Bronchial epithelial cell (primary cell): ENCODE measurements at regions not wholly inside any gene's neighbourhood (a gene's known extent, or its start where the extent isn't known, plus 50 kb on each side); places are given as distances from the start of the nearest gene placed in this dataset.
"Not testable (repeated sequence)": the region's sequence is repeated elsewhere in the genome, so short reads cannot be mapped to it uniquely, and the experiment has no call there.

Experiments
- DNase-seq: peaks from one replicate; pipeline ENCODE4 v3.0.0-alpha.2; 2010; ENCODE audit warnings: low read depth
- FAIRE-seq: peaks from 2 replicates; lab custom pipeline; 2011; peaks lifted over from hg19 to GRCh38; lab: Jason Lieb, UNC
- H3K27me3 ChIP-seq: 2 replicates; pipeline ENCODE4 v1.5.1; 2011; ENCODE audit warnings: low read length; ENCODE audit not compliant: control insufficient read depth, insufficient read depth
- H3K36me3 ChIP-seq: 2 replicates; pipeline ENCODE4 v1.5.1; 2011; ENCODE audit warnings: low read length; ENCODE audit not compliant: control insufficient read depth, insufficient read depth
- H3K4me3 ChIP-seq: 2 replicates; pipeline ENCODE4 v1.5.1; 2011; ENCODE audit warnings: mild to moderate bottlenecking, low read depth, low read length, control low read depth
- TF ChIP-seq, protein P1 (sequence below): IDR thresholded peaks from 2 replicates; pipeline ENCODE4 v1.5.1; 2011; ENCODE audit warnings: mild to moderate bottlenecking, moderate library complexity, low read length, control low read depth, inconsistent platforms; ENCODE audit not compliant: insufficient read depth, severe bottlenecking

DNA sequence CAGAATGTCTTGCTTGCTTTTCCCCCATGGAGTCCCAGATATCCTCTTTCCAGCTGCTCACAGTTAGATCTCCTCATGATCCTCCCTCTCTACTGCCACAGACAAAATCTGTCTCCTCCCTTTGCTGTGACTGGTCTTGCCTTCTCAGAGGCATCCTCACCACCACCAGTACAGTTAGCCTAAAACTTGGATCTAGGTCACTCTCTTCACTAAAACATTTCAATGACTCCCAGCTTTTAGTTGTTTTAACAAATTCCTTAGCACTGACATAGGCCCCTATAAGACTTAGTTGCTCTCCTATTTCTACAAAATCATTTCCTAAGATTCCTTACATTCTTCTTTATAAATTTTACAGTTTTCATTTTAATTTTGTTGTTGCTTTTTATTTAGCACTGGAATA is 734.2 kb upstream of the CHAC2 start:
- TF ChIP-seq, protein P1, sequence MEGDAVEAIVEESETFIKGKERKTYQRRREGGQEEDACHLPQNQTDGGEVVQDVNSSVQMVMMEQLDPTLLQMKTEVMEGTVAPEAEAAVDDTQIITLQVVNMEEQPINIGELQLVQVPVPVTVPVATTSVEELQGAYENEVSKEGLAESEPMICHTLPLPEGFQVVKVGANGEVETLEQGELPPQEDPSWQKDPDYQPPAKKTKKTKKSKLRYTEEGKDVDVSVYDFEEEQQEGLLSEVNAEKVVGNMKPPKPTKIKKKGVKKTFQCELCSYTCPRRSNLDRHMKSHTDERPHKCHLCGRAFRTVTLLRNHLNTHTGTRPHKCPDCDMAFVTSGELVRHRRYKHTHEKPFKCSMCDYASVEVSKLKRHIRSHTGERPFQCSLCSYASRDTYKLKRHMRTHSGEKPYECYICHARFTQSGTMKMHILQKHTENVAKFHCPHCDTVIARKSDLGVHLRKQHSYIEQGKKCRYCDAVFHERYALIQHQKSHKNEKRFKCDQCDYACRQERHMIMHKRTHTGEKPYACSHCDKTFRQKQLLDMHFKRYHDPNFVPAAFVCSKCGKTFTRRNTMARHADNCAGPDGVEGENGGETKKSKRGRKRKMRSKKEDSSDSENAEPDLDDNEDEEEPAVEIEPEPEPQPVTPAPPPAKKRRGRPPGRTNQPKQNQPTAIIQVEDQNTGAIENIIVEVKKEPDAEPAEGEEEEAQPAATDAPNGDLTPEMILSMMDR: no peak
- H3K36me3 ChIP-seq: no peaks in the 10 kb centered on the region
- no peak for DNase-seq
- no peak for FAIRE-seq
- no peaks in the 10 kb centered on the region for H3K27me3 ChIP-seq
- no peak overlapping the region for H3K4me3 ChIP-seq

DNA sequence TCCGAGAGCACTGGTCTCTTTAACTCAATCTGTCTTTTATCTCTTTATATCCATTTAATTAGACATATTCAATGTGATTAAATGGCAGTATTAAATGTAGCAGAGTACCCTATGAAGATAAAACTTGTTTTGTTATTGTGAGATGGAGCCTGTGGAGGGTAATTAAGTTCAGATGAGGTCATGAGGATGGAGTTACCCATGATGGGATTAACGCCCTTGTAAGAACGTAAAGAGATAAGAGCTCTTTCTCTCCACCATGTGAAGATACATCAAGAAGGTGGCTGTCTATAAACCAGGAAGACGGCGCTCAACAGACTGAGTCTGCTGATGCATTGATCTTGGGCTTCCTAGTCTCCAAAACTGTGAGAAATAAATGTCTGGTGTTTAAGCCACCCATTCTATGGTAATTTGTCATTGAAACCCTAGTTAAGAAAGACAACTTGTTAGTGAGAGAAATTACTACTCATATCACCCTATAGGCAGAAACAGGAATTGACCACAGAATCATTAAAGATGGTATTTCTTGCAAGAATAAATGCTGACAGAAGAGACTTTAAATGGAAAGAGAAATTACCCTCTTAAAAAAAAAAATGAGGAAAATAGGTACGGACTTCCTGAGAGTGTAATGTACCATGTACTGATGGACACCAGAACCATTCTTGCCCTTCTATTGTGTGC is 738.7 kb upstream of the CHAC2 start:
- H3K4me3 ChIP-seq: no peak overlapping the region
- TF ChIP-seq, protein P1: no peak
- no peak for FAIRE-seq

DNA sequence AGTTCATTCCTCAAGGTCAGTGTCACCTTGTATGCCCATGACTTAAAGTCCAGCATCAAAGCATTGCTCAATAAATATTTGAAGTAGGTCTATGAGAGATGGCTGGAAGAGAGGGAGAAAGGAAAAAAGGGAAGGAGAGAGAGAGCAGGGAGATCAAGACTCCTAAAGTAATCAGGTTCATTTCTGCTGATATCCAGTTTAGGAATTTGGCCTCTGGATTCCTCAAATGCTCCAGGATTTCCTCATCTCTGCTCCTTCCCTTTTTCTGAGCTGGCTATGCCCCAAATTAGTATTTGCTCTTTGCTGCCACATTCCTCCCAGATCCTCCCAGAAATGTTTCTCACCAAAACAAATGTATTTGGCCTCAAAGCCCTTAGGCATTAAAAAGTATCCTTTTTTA is 739.4 kb upstream of the CHAC2 start:
- Histone ChIP-seq H3K4me3 (no peak overlapping the region), H3K27me3 (no peaks in the 10 kb centered on the region), H3K36me3 (no peaks in the 10 kb centered on the region)
- FAIRE-seq (no peak), DNase-seq (peak; percentile 4)
- TF ChIP-seq, protein P1: no peak

More for the DNA sequence above, 738.7 kb upstream of the CHAC2 start:
- Histone ChIP-seq H3K36me3 (no peaks in the 10 kb centered on the region), H3K27me3 (no peaks in the 10 kb centered on the region)
- DNase-seq: no peak

DNA sequence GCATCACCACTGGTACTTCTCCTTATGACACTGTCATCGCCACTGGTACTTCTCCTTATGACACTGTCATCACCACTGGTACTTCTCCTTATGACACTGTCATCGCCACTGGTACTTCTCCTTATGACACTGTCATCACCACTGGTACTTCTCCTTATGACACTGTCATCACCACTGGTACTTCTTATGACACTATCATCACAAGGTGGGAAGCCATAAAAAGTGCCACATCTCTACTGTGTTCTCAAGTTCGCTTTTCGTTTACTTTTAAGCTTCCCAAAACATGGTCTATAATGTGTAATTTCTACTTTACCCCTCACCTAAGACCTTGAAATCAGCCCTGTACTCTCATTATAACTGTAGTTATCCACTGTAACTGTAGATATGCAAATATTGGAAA is 745.4 kb upstream of the CHAC2 start:
- H3K4me3 ChIP-seq, H3K27me3 ChIP-seq, H3K36me3 ChIP-seq, DNase-seq: not testable (repeated sequence)
- peak; percentile 7 for FAIRE-seq

DNA sequence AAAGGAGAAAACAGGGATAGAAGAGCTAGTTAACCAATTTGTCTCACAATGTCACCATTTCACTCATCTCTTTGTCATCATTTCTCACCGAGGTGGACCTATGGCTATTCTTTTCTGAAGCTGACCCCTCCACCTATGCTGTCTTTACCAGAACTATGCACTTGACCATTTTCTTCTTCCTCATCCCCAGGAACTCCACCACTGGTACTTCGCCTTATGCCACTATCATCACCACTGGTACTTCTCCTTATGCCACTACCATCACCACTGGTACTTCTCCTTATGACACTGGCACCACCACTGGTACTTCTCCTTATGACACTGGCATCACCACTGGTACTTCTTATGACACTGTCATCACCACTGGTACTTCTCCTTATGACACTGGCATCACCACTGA is 745.8 kb upstream of the CHAC2 start:
- H3K36me3 ChIP-seq: no peaks in the 10 kb centered on the region
- no peak for DNase-seq
- H3K27me3 ChIP-seq: no peaks in the 10 kb centered on the region
- H3K4me3 ChIP-seq: no peak overlapping the region
- FAIRE-seq: no peak
- TF ChIP-seq, protein P1: no peak

DNA sequence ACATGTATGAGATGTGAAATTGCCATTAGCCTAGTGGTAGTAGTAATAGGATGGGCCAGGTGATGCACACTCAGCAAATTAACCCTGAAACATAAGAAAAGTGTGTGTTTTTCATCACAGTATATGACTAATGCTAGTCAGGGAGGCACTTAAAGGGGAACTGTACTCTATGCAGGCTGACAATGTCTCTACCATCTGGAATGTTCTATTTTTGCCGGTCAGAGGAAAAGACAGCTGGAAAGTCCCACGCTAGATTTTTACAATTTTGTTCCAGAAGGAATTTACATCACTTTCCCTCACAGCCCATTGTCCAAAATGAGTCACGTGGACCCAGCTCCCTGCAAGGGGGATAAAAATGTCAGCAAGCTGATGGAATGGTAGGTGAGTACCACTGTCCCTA is 746.3 kb upstream of the CHAC2 start:
- DNase-seq (peak; percentile 39), FAIRE-seq (no peak)
- Histone ChIP-seq H3K4me3 (no peak overlapping the region), H3K27me3 (no peaks in the 10 kb centered on the region), H3K36me3 (no peaks in the 10 kb centered on the region)
- TF ChIP-seq, protein P1: no peak
